WTC11 (cell line): ENCODE measurements at regions not wholly inside any gene's neighbourhood (a gene's known extent, or its start where the extent isn't known, plus 50 kb on each side); places are given as distances from the start of the nearest gene placed in this dataset.
A peak's percentile ranks its signal among the peaks of the same experiment; 100 is the strongest.

Source experiments
- ATAC-seq: fragments of 200-7000 bp; cut with Tn5 transposase; 2 replicates; pipeline ENCODE4 v1.10.0; 2021; ENCODE audit warnings: mild to moderate bottlenecking, moderate library complexity
- CTCF ChIA-PET: fragments of 300-600 bp; sonication (Branson Sonifier 250); formaldehyde crosslinking; loops from one replicate; lab custom pipeline; 2021; ENCODE audit warnings: antibody characterized with exemption; lab: Charles Lee
- POLR2A ChIA-PET: fragments of 350-600 bp; sonication (Branson Sonifier 250); formaldehyde crosslinking; loops from one replicate; lab custom pipeline; 2021; ENCODE audit warnings: antibody characterized with exemption; lab: Charles Lee
- DNase-seq: peaks from one replicate; pipeline ENCODE4 v3.0.0; 2021; ENCODE audit warnings: low spot score
- H3K27ac Mint-ChIP-seq: 2 replicates; pipeline ENCODE4 v1.8.0; 2021; ENCODE audit warnings: mixed read lengths
- H3K27me3 Mint-ChIP-seq: 2 replicates; pipeline ENCODE4 v1.8.0; 2021; ENCODE audit warnings: low read depth, mild to moderate bottlenecking, moderate library complexity, mixed read lengths
- H3K36me3 Mint-ChIP-seq: 2 replicates; pipeline ENCODE4 v1.8.0; 2021; ENCODE audit warnings: mixed read lengths
- H3K4me1 Mint-ChIP-seq: 2 replicates; pipeline ENCODE4 v1.8.0; 2022; ENCODE audit warnings: mixed read lengths
- H3K4me3 Mint-ChIP-seq: 2 replicates; pipeline ENCODE4 v1.8.0; 2021; ENCODE audit warnings: mild to moderate bottlenecking, moderate library complexity, mixed read lengths
- H3K9me3 Mint-ChIP-seq: 2 replicates; pipeline ENCODE4 v1.8.0; 2021; ENCODE audit warnings: mixed read lengths
- AFF4 ChIP-seq: sonication (generic); formaldehyde crosslinking; IDR thresholded peaks from 2 replicates; pipeline ENCODE4 v1.8.1; 2023; ENCODE audit warnings: mild to moderate bottlenecking, missing genetic modification reagents, borderline replicate concordance
- ATF3 ChIP-seq: sonication (generic); formaldehyde crosslinking; conservative IDR thresholded peaks from 2 replicates; pipeline ENCODE4 v1.8.1; 2022; ENCODE audit warnings: mild to moderate bottlenecking, missing genetic modification reagents
- CBFB ChIP-seq: sonication (generic); formaldehyde crosslinking; IDR thresholded peaks from 2 replicates; pipeline ENCODE4 v1.8.1; 2022; ENCODE audit warnings: mild to moderate bottlenecking, low read depth, missing genetic modification reagents
- CDX4 ChIP-seq: fragments of 250-450 bp; sonication (Bioruptor Pico); IDR thresholded peaks from 2 replicates; pipeline ENCODE4 v1.9.0; 2021; ENCODE audit warnings: moderate library complexity, mild to moderate bottlenecking, inconsistent platforms, borderline replicate concordance
- EMX1 ChIP-seq: fragments of 250-450 bp; sonication (Bioruptor Pico); IDR thresholded peaks from 2 replicates; pipeline ENCODE4 v1.8.0; 2021; ENCODE audit warnings: mild to moderate bottlenecking
- ERG ChIP-seq: fragments of 250-450 bp; sonication (Bioruptor Pico); IDR thresholded peaks from 2 replicates; pipeline ENCODE4 v1.8.0; 2021; ENCODE audit warnings: mild to moderate bottlenecking
- FOXK1 ChIP-seq: sonication (generic); formaldehyde crosslinking; IDR thresholded peaks from 2 replicates; pipeline ENCODE4 v1.8.0; 2022; ENCODE audit warnings: mild to moderate bottlenecking, moderate library complexity, missing genetic modification reagents
- GABPB1 ChIP-seq: sonication (generic); formaldehyde crosslinking; IDR thresholded peaks from 2 replicates; pipeline ENCODE4 v1.8.1; 2023; ENCODE audit warnings: mild to moderate bottlenecking, missing genetic modification reagents
- NFATC4 ChIP-seq: fragments of 250-450 bp; sonication (Bioruptor Pico); IDR thresholded peaks from 2 replicates; pipeline ENCODE4 v1.9.0; 2021; ENCODE audit warnings: mild to moderate bottlenecking
- NR1H2 ChIP-seq: sonication (generic); formaldehyde crosslinking; IDR thresholded peaks from 2 replicates; pipeline ENCODE4 v1.9.0; 2021; ENCODE audit warnings: mild to moderate bottlenecking, moderate library complexity, missing genetic modification reagents
- NR3C1 ChIP-seq: sonication (generic); formaldehyde crosslinking; conservative IDR thresholded peaks from 2 replicates; pipeline ENCODE4 v1.8.1; 2023; ENCODE audit warnings: low read depth, mild to moderate bottlenecking, missing genetic modification reagents
- STAT6 ChIP-seq: sonication (generic); formaldehyde crosslinking; conservative IDR thresholded peaks from 2 replicates; pipeline ENCODE4 v1.8.1; 2023; ENCODE audit warnings: mild to moderate bottlenecking, low read depth, missing genetic modification reagents, moderate library complexity
- TEAD1 ChIP-seq: sonication (generic); formaldehyde crosslinking; IDR thresholded peaks from 2 replicates; pipeline ENCODE4 v1.8.0; 2022; ENCODE audit warnings: mild to moderate bottlenecking, missing genetic modification reagents
- ZMAT4 ChIP-seq: fragments of 250-450 bp; sonication (Bioruptor Pico); IDR thresholded peaks from 2 replicates; pipeline ENCODE4 v1.9.0; 2021; ENCODE audit warnings: mild to moderate bottlenecking
- ZNF219 ChIP-seq: sonication (generic); formaldehyde crosslinking; IDR thresholded peaks from 2 replicates; pipeline ENCODE4 v1.8.0; 2023; ENCODE audit warnings: missing genetic modification reagents, mild to moderate bottlenecking, borderline replicate concordance
- ZNF263 ChIP-seq: sonication (generic); formaldehyde crosslinking; IDR thresholded peaks from 2 replicates; pipeline ENCODE4 v1.8.1; 2022; ENCODE audit warnings: low read depth, mild to moderate bottlenecking, moderate library complexity, missing genetic modification reagents
- ZNF416 ChIP-seq: fragments of 250-450 bp; sonication (Bioruptor Pico); IDR thresholded peaks from 2 replicates; pipeline ENCODE4 v1.9.0; 2021; ENCODE audit warnings: mild to moderate bottlenecking, inconsistent platforms
- ZNF423 ChIP-seq: fragments of 250-450 bp; sonication (Bioruptor Pico); IDR thresholded peaks from 2 replicates; pipeline ENCODE4 v2.1.2; 2022; ENCODE audit warnings: mild to moderate bottlenecking, moderate library complexity
- ZNF425 ChIP-seq: fragments of 250-450 bp; sonication (Bioruptor Pico); conservative IDR thresholded peaks from 2 replicates; pipeline ENCODE4 v1.9.0; 2021; ENCODE audit warnings: mild to moderate bottlenecking

- TF ChIP-seq ZNF425: no peak
- no peak for TF ChIP-seq STAT6 (CRISPR knock-in tag)
- no peak for TF ChIP-seq ZNF263 (CRISPR knock-in tag)
Observed at GRCh38 chr3:83496462-83496861, 1462.3 kb upstream of the CADM2 start (continued).

GRCh38 chr3:83498361-83499016, 1460.3 kb upstream of the CADM2 start:
- Mint-ChIP-seq H3K27me3 (no peaks in the 10 kb centered on the region), H3K4me1 (no peaks in the 10 kb centered on the region), H3K4me3 (no peak overlapping the region), H3K36me3 (no peaks in the 10 kb centered on the region), H3K9me3 (peaks cover 6% of the 10 kb centered on the region), H3K27ac (no peak overlapping the region)
- POLR2A ChIA-PET: no interaction called here
- TF ChIP-seq ZMAT4 (CRISPR knock-in tag): no peak
- TF ChIP-seq NR3C1 (CRISPR knock-in tag): no peak
- TF ChIP-seq ERG: no peak
- no peak for TF ChIP-seq AFF4 (CRISPR knock-in tag)
- no peak for TF ChIP-seq EMX1 (CRISPR knock-in tag)
- no peak for TF ChIP-seq NFATC4
- TF ChIP-seq ZNF423 (CRISPR knock-in tag): no peak
- TF ChIP-seq ZNF416: no peak
- TF ChIP-seq NR1H2 (CRISPR knock-in tag): no peak
- no peak for TF ChIP-seq CBFB (CRISPR knock-in tag)
- DNase-seq: no peak
- CTCF ChIA-PET: no interaction called here
- no peak for ATAC-seq

GRCh38 chr3:83500422-83500821, 1458.4 kb upstream of the CADM2 start:
- DNase-seq (no peak), ATAC-seq (no peak)
- CTCF ChIA-PET: no interaction called here
- H3K4me1 Mint-ChIP-seq: 0 out of 2 replicates have a peak, but pooled peaks cover under 1% of the 10 kb centered on the region
- peaks cover 1% of the 10 kb centered on the region; the same call in 1 of the 2 replicates for H3K36me3 Mint-ChIP-seq
- H3K4me3 Mint-ChIP-seq: no peak overlapping the region
- no peak overlapping the region for H3K27ac Mint-ChIP-seq
- peaks cover 12% of the 10 kb centered on the region for H3K9me3 Mint-ChIP-seq
- TF ChIP-seq TEAD1 (CRISPR knock-in tag) (no peak), ATF3 (CRISPR knock-in tag) (no peak), CDX4 (CRISPR knock-in tag) (no peak), GABPB1 (CRISPR knock-in tag) (peak; percentile 57; the same call in 1 of the 2 replicates), FOXK1 (no peak), ZNF219 (CRISPR knock-in tag) (no peak), CBFB (CRISPR knock-in tag) (no peak), ZNF423 (CRISPR knock-in tag) (no peak)
- POLR2A ChIA-PET: no interaction called here
- no peaks in the 10 kb centered on the region; the same call in 1 of the 2 replicates for H3K27me3 Mint-ChIP-seq
